Heart left ventricle (tissue), 13 donors: ENCODE measurements at regions not wholly inside any gene's neighbourhood (a gene's known extent, or its start where the extent isn't known, plus 50 kb on each side); places are given as distances from the start of the nearest gene placed in this dataset.

Source experiments
- CTCF ChIP-seq, 12 donors: fragments of 200-600 bp; sonication (generic) in 4 of 12; IDR thresholded peaks; one replicate each; pipeline versions ENCODE4 v1.5.0 to v1.8.0; 2018 to 2022; ENCODE audit warnings: antibody characterized with exemption in 12 of 12, mild to moderate bottlenecking in 5 of 12
- POLR2A ChIP-seq, 2 donors: fragments of 450-650 bp; IDR thresholded peaks; one replicate each; pipeline ENCODE4 v1.6.1; 2017; ENCODE audit warnings: antibody characterized with exemption in 2 of 2, mild to moderate bottlenecking in 2 of 2, moderate library complexity in 2 of 2
- donor health status: ischemic (EF 13 %, LVEDD 7.1; RV severe dilation, severe dysfunction).
- donor health status: DM: no; HTN: yes; CAD: no.
- donor health status: DM: no; HTN: no; CAD: no.
- donor health status: ischemic (EF 25% LVEDD 6.9; RV normal size, moderate dysfunction).
- donor health status: ischemic (EF 25% LVEDD 5.7; RV mildly dilated, moderate dysfunction).
- donor health status: ischemic (EF 35%, LVEDD 5.7; RV mildly dilated, moderate dysfunction).
- donor health status: nonischemic (EF 11% LVEDD 7.7; RV severe dilation, severe dysfunction).
- donor health status: DM: yes; HTN: yes; CAD: no.
- donor health status: PGD.
- donor health status: ischemic (EF 29% LVEDD 5.4; RV normal size, mild dysfunction).
- donor health status: nonischemic (EF 23%, LVEDD 6.1; RV moderate dilation, normal function).

GRCh38 chrX:10897768-10898167, 213.4 kb upstream of the HCCS start:
- TF ChIP-seq CTCF (IDR thresholded peaks at IDR 0.05) (no peak), POLR2A (IDR thresholded peaks at IDR 0.05) (no peak)
